Brain pericyte (primary cell): ENCODE measurements at regions not wholly inside any gene's neighbourhood (a gene's known extent, or its start where the extent isn't known, plus 50 kb on each side); places are given as distances from the start of the nearest gene placed in this dataset.
"Not testable (repeated sequence)": the region's sequence is repeated elsewhere in the genome, so short reads cannot be mapped to it uniquely, and the experiment has no call there.

Experiments
- DNase-seq: peaks from one replicate; pipeline ENCODE4 v3.0.0-alpha.2; 2012; ENCODE audit warnings: low read depth, low spot score

DNA sequence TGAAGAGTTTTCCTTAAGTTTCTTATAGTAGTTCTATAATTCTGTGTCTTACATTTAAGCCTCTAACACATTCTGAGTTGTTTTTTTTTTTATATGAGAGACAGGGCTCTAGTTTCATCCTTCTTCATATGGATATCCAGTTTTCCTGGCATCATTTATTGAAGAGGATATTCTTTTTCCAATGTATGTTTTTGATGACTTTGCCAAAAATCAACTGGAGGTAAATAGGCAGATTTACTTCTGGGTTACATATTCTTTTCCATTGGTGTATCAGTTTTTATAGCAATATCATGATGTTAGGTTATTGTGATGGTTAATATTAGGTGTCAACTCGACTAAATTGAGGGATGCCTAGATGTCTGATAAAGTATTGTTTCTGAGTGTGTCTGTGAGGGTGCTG, 650.7 kb upstream of the GRID2 start:
- no peak for DNase-seq

- no peak for DNase-seq
These were observed 622.7 kb upstream of the GRID2 start for GRCh38 chr4:91681091-91681490.

DNA sequence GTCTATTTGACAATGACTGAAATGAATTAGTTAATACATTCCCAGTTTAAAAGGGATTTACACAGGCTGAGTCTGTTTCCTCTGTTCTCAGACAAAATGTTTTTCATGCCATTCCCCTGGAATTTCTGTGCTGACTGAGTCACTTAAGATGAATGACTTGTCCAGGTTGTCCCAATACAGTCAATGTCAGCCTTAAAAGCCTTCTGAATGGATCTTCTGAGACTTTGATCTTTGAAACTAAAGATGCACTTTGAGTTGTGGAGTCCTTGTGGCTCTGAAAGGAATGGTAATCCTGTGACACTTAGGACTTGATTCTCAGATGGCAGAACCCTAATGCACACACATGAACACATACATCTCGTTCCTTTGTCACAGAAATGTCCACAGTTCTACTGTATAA, 622.2 kb upstream of the GRID2 start:
- DNase-seq: no peak

DNA sequence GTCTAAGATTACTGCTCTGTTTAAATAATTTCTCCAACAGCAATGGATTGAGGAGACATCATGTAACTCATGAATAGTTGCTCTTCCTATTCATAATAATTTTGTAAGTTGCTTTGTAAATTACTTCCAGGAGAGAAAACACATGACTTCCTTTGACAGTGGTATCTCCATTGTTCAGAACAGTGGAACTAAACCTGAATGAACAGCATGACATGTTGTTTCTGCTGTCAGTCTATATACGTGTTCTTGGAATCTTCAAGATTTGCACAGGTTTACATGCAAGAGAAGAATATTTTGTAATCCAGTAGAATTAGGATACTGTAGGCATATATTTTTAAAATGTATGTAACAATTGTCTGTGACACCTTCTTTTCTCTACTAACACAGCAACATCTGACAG, 618.8 kb upstream of the GRID2 start:
- no peak for DNase-seq

DNA sequence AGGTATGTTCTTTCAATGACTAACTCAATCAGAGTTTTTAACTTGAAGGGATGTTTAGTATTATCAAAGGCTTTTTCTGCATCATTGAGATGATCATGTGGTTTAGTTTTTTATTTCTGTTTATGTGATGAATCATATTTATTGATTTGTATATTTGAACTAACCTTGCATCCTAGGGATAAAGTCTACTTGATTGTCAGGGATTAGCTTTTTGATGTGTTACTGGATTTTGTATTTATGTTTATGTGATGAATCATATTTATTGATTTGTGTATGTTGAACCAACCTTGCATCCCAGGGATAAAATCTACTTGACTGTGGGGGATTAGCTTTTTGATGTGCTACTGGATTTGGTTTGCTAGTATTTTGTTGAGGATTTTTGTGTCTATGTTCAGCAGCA, 615.4 kb upstream of the GRID2 start:
- DNase-seq: no peak

DNA sequence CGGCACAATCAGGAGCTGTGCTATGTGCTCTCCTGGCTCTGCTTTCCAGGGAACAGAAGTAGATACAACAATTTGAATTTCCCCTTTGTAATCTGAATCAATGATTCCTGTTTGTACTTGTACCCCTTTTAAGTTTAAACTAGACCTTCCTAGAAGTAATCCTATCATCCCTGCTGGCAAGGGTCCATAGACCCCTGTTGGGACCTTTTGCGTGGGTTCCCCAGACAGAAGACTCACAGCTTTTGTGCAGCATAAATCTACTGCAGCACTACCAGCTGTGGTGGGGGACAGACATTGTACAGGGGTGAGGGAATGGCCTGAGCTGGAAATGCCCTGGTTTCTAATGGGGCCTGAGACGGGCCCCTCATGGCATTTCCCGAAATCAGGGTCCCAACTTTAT, 604.1 kb upstream of the GRID2 start:
- not testable (repeated sequence) for DNase-seq

DNA sequence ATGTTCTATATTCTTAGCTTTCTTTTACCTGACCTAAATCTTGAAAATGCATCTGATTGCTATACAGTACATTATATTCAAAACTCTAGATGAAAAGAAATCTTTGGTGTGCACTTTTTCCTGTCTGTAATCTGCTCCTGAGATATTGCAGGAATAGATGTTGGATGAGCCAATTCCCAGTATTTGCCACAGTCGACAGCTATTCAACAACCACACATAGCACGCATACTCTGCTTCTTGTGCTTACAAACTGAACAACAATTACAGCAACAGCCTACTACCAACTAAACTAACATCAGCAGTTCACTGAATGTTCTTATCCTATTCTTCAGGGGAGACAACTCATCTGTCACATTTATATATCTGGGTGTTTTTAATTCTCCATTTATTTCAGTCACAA, 573.9 kb upstream of the GRID2 start:
- no peak for DNase-seq

DNA sequence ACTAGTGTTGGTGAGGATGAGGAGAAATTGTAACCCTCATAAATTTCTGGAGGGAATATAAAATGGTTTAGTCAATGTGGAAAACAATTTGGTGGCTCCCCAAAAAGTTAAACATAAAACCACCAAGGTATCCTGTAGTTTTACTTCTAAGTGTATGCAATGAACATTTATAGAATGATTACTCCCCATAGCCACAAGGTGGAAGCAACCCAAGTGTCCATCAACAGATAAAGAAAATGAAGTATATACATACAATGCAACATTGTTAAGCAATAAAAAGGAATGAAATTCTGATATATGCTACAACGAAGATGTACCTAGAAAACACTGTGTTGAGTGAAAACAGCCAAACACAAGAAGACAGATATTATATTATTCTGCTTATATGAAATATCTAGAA, 569.1 kb upstream of the GRID2 start:
- DNase-seq: no peak

DNA sequence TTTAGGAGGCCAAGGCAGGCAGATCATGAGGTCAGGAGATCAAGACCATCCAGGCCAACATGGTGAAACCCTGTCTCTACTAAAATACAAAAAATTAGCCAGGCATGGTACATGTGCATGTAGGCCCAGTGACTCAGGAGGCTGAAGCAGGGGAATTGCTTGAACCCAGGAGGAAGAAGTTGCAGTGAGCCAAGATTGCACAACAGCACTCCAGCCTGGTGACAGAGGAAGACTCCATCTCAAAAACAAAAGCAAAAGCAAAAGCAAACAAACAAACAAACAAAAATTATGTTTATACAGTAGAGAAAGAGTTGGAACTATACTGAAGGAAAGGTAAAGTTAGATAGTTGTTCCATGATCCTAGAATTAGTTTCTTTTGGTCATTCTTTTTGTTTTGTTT, 564.9 kb upstream of the GRID2 start:
- DNase-seq: not testable (repeated sequence)

DNA sequence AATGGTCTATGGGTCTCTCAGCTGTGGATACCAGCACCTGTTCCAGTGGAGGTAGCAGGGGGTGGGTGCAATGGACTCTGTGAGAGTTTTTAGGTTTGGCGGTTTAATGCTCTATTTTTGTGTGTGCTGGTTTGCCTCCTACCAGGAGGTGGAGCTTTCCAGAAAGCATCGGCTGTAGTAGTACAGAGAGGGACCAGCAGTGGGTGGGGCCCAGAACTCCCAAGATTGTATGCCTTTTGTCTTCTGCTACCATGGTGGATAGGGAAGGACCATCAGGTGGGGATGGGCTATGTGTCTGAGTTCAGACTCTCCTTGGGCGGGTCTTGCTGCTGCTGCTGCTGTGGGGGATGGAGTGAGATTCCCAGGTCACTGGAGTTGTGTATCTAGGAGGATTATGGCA, 557.2 kb upstream of the GRID2 start:
- no peak for DNase-seq

DNA sequence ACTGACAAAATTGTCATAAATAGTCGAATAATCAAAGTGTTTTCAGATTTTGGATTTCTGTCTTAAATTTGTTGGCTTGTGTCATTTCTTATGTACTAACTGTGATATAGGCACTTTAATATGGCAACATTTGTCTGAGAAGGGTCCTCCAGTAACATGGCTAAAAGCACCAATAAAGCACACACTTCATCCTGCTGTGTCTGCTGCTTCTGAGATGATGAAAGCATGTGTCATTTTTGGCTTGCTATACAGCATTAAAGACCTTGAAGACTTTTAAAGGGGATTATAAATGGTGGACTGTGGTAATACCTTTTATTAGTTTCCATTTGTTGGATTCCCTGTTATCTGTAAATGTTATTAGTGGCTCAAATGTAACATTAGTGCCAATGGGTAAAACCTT, 551.8 kb upstream of the GRID2 start:
- no peak for DNase-seq

DNA sequence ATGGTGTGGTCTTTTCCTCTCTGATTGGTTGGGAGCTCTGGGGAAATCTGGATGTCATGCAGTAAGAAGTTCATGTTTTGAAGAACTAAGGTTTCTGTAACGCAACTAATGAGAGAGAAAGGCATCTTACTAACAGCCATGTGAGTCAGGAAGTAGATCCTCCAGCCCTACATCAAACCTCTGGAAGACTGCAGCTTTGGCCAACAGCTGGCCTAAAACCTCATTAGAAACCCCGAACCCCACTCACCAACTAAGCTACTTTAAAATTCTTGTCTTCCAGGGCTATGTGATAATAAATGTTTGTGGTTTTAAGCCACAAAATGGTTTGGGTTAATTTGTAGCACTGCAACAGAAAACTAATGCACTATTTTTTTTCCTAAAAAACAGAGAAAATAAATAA, 549.0 kb upstream of the GRID2 start:
- DNase-seq: no peak

- no peak for DNase-seq
These were observed 545.3 kb upstream of the GRID2 start for GRCh38 chr4:91758487-91758886.

DNA sequence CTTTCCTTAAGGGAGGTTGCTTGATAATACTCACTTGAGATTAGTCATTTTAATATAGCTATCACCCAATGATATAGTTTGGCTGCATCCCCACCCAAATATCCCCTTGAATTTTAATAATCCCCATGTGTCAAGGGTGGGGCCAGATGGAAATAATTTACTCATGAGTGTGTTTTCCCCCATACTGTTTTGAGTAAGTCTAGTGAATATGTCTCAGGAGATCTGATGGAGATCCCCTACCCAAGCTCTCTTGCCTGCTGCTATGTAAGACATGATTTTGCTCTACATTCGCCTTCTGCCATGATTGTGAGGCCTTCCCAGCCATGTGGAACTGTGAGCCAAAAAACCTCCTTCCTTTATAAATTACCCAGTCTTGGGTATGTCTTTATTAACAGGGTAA, 539.7 kb upstream of the GRID2 start:
- DNase-seq: no peak

- DNase-seq: no peak
These were observed 533.9 kb upstream of the GRID2 start for GRCh38 chr4:91769912-91770311.

DNA sequence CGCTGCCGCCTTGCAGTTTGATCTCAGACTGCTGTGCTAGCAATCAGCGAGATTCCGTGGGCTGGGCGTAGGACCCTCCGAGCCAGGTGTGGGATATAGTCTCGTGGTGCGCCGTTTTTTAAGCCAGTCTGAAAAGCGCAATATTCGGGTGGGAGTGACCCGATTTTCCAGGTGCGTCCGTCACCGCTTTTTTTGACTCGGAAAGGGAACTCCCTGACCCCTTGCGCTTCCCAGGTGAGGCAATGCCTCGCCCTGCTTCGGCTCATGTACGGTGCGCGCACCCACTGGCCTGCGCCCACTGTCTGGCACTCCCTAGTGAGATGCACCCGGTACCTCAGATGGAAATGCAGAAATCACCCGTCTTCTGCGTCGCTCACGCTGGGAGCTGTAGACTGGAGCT, 512.1 kb upstream of the GRID2 start:
- DNase-seq: not testable (repeated sequence)

DNA sequence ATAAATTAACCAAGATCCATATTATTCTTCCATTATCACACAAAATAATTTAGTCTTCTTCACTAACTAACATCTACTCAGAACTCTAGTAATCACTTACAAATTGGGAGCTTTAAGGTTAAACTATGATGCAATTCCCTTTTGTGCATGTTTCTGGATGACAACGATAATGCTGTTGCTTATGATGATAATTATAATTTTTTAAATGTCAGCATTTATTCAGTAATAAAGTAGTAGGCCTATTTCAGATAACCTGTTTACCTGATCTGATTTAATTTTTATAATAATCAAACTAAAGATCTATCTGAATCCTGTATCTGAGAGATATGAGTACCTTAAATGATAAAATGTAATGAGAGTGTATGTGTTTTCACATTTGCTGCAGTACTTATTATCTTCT, 507.8 kb upstream of the GRID2 start:
- no peak for DNase-seq

DNA sequence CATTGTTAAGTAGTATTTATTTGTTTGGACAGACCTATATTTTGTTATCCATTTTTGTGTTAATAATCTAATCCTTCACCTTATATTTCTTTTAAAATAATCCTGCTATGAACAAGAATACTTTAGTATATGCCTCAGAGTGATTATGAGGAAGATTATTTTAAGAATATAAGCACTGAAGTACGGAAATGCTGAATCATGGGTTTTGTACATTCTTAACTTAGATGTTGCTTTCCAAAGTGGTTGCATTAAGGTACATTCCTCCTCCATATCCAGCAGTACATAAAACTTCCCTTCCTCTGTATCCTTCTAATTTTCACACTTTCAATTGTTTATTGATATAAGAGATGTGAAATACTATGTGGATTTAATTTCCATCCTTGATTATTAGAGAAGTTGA, 491.4 kb upstream of the GRID2 start:
- DNase-seq: no peak

GRCh38 chr4:91824773-91825172, 479.0 kb upstream of the GRID2 start:
- no peak for DNase-seq

DNA sequence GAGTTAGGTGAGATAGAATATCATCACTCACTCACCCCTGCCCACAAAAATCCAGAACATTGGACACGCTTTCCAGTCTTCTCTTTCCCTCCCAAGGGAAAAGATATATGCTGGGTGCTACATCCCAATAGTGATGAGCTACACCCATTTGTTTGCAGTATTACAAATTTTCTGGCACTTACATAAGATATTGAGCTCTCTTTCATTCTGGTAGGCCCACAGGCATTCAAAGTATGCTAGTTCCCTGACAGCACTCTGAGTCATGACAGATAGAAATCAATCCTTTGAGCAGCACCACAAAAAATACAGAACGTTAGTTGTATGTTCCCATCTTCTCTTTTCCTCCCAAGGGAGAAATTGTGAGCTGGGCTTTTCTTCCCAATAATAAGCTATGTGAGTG, 477.6 kb upstream of the GRID2 start:
- DNase-seq: no peak

DNA sequence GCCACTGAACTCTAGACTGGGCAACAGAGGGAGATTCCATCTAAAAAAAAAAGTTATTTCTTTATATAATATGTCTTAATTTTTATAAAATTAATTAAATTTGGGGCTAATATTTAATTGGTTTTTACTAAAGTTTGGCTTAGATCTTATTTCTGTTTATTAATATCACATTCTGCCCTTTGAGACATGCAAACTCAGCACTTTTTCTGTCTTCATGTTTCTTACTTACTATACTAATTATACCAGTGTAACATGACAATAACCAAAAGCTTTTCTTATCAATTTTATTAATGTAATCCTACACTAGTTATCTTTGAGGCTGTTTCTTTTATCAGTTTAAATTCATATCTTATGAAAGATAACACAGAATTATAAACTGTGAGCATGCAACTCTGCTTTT, 475.9 kb upstream of the GRID2 start:
- DNase-seq: no peak

DNA sequence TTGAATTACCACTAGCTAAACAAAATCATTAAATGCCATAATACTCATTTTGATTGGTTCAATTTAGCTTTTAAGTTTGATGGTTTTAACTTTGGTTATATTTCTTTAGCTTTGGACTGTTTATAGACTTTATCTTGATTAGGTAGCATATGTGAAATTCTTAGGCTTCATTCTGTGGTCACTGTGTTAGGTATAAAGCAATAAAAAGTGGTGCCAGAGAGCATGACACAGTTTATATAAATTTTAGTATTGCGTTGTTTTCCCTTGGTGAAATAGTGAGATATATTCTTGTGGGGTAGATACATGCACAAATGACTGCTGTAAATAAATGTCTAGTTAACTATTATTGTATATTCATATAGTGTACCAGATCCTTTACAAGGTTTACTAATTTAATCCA, 474.2 kb upstream of the GRID2 start:
- no peak for DNase-seq

- DNase-seq: no peak
These were observed 472.9 kb upstream of the GRID2 start for GRCh38 chr4:91830681-91831395.

GRCh38 chr4:91837608-91838029, 466.1 kb upstream of the GRID2 start:
- DNase-seq: no peak
